ENCODE measurements at regions not wholly inside any gene's neighbourhood (a gene's known extent, or its start where the extent isn't known, plus 50 kb on each side); places are given as distances from the start of the nearest gene placed in this dataset.

DNA sequence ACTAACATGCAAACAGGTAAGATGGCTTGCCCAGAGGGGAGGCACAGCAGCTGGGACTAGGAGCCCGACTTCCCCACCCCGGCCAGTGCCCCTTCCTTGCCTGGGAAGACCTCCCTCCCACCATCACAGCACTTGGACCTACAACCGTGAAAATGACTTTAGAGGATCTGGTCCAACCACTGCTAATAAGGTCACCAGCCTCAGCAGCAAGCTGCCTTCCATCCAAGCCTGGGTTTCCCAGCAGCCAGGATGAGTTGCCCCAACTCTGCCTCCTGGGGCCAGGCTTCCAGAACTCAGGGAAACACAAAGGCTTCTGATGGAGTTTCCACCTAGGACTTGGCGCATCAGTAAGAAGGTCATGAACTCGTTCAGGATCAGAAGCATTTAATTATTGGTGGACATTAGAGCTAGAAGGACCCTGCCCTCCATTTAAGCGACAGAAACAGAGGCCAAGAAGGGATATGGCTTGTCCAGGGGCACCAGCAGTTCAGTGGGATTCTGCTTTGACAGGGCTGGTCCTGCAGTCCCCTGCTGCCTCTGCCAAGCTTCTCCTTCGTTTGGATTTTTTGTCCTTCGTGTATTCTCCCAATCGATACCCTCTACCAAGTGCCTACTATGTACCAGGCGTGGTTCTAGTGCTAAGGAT is 403.0 kb upstream of the ID2 start:
- no peak for DNase-seq

- DNase-seq, result no peak
These were observed 402.4 kb upstream of the ID2 start for GRCh38 chr2:8279506-8279905.

- DNase-seq, result no peak
These were observed 400.6 kb upstream of the ID2 start for GRCh38 chr2:8281234-8281633.

DNA sequence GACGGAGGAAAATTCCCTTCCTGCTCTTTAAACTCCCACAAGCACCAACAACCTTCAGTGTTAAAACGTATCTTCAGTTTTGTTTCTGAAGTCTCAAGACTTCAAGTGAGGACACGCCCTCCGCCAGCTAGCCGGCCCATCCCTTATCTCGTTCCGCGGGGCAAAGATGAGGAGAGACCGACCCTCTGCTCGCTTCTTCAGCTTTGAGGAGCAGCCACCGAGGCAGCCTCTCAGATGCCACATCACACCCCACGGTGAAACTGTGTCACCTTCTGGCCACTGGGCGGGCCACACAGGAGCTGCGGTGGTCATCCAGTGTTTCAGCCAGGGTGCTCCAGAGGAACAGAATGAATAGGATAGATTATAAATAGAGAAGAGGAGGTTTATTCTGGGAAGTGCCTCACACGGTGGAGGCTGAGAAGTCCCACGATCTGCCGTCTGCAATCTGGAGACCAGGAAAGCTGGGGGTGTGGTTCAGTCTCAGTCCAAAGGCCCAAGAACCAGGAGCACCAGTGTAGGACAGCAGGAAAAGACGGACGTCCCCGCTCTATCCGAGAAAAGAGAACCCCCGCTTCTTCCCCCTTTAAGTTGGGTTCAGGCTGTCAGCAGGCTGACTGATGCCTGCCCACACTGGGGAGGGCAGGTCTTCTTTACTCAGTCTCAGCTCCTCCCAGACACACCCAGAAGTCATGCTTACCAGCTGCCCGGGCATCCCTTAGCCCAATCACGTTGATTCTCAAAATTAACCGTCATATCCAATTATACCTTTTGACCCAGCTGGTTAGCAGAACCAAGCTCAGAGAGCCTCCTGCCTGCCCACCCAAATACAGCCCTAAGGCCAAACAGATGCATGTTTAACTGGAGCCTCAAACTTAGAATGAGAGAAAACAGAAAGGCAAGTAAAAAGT is 399.7 kb upstream of the ID2 start:
- no peak for DNase-seq

DNA sequence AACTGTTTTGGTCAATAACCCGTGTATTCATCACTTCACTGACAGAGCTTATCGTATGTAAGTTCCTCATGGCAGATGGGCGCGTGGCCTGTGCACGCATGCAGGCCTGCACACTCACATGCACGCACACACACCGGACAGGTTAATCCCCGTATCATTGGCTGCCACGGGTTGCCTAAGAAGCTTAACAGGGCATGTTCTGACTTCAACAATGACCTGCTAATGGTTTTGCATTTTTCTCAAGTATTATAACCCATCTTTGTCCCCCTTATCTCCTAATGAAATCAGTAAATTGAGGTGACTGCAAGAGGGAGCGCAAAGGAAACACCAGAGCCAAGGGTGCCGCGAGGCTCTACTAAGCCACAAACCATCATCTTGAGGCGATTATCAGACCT is 399.0 kb upstream of the ID2 start:
- DNase-seq, result no peak

DNA sequence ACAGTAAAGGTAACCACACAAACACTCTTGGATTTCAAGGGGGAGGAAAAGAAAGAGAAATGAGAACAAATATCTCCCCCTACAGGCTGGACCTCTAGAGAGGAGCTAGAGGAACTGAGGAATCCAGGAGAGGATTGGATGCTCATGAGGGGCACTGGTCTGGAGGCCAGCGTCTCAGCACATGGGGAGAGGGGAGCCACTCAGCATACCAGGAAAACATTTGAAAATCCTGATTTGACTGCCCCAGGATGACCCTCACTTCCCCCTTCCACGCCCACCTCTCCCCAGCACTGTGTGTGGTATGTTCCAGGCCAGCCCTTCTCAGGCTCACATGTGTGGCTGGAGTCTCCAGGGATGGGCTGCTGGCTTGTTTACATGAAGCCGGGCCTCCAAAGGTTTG is 396.8 kb upstream of the ID2 start:
- no peak for DNase-seq

- DNase-seq, result no peak
These were observed 396.0 kb upstream of the ID2 start for GRCh38 chr2:8285898-8286297.

DNA sequence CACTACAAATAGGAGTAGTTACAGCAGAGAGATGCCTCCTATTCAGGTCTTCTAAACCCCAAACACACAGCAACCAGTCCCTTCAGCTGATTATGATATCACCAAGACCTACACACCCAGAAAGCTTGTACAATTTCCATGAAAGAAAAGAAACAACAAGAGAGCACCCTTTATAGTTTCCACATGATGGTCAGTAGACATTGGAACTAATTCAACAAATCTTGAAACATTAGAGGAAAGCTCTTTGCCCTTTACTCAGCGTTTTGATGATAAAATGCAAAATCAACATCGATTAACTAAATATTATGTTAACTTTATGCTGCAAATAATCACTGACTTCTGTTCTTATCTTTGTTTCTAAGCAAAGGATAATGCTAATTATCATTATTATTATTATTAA is 393.6 kb upstream of the ID2 start:
- DNase-seq, result no peak

GRCh38 chr2:8289111-8289510 is 392.7 kb upstream of the ID2 start:
- DNase-seq, result no peak

DNA sequence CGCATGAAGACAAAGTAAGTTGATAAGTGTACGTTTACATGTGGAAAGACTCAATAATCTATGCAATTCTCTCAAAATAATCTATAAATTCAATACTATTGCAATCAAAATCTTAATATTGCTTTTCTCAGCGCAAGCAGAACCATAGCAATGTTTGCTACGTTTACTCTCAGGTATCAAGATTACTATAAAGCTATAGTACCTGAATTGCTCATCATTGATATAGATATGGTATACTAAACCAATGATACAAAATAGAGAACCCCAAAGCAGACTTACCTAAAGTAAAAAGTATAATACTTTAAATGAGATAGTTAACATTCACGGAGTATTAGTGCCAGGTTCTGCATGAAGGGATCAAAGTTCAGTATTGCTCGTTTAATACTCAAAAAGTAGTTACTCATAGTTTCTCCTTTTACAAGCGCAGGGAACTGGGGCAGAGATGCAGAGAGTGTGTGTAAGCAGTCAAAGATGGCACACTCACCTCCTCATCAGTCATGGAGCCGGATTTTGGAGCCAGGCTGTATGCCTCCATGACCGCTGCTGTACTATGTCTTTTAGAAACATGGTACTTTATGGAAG is 391.0 kb upstream of the ID2 start:
- no peak for DNase-seq

DNA sequence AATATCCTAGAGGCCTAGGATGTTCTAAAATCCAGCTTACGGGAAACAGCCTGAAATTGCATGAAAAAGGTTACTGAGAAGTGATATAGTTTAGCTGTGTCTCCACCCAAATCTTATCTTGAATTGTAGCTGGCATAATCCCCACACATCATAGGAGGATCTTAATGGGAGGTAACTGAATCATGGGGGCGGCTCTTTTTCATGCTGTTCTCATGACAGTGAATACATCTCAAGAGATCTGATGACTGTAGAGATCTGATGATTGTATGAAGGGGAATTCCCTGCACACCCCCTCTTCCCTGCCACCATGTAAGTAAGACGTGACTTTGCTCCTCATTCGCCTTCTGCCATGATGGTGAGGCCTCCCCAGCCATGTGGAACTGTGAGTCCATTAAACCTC is 385.6 kb upstream of the ID2 start:
- no peak for DNase-seq

DNA sequence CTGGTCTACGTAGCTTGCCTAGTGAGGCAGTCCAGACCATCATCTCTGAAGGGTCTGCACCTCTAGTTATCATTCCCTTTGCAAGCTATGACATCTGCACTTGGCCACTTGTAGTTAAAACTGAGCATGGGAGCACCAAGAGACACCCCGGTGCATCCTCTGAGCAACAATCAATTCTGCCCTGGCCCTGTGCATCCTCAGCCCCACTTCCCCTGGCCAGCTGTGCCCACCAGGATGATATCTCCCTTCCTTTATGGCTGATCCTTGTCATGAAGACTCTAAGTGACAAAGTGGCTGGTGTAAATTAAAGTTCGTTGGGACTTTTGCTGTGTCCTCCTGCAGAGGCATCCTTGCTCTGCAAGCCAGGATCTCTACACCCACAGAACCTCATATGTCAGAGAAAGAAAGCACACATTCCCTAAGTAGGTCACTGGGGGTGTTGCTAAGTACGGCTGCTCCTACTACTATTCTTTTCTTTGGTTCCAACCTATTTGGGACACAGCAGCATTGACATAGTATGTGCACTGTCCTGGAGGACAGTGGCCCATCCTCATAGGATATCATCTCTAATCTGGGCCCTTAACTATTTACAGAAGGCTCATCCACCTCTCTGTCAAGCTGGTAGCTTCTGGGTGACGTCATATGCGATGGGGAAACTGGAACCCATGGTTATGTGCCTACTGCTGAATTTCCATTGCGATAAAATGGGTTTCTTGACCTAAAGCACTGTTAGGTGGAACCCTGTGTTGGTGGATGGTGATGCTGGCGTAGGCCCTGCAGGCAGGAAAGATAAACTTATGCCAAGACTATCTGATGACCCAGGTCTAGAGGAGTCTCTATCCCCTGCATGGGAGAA is 384.3 kb upstream of the ID2 start:
- no peak for DNase-seq

- DNase-seq, result no peak
These were observed 383.1 kb upstream of the ID2 start for GRCh38 chr2:8298783-8299182.

- DNase-seq, result no peak
These were observed 381.6 kb upstream of the ID2 start for GRCh38 chr2:8300216-8300615.

DNA sequence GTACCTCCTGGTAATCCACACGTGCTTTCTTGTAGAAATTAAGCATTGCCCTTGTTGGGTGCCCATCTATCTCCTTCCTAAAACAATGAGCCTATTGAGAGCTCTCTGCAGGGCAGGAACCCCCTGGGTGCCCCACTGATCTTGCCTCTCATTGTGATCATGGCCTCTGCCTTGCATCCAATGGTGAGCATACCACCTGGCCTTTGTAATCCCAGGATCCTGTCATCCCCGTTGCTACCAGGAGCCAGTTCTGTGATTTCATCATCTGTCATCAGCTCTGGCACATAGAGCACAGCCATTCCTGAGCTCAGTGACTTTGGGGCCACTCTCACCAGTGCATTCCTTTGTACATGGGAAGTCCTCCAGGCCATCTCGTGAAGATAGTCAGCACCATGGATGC is 381.0 kb upstream of the ID2 start:
- DNase-seq, result no peak

DNA sequence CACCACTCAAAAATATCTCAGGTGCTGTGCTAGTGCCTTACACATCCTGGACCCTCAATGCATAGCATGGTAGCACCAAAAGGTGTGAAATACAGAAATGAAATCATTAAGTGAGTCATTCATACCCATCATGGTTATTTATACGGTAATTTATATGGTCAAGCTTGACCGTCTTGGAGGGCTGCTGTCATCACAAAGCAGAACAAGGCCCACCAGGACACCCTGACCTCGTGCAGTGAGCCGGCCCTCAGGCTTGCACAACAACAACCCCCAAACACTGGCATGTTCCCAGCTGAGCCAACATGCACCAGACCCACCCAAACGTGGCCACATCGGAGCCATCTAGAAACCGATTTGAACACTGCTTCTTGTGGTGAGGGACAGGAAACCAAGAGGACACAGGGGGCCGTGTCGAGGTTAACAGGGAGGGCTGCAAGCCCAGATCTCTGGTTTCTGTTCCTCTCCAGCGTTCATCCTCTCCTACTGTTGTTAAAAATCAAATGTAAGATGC is 378.5 kb upstream of the ID2 start:
- no peak for DNase-seq

GRCh38 chr2:8304821-8305766 is 376.8 kb upstream of the ID2 start:
- no peak for DNase-seq

DNA sequence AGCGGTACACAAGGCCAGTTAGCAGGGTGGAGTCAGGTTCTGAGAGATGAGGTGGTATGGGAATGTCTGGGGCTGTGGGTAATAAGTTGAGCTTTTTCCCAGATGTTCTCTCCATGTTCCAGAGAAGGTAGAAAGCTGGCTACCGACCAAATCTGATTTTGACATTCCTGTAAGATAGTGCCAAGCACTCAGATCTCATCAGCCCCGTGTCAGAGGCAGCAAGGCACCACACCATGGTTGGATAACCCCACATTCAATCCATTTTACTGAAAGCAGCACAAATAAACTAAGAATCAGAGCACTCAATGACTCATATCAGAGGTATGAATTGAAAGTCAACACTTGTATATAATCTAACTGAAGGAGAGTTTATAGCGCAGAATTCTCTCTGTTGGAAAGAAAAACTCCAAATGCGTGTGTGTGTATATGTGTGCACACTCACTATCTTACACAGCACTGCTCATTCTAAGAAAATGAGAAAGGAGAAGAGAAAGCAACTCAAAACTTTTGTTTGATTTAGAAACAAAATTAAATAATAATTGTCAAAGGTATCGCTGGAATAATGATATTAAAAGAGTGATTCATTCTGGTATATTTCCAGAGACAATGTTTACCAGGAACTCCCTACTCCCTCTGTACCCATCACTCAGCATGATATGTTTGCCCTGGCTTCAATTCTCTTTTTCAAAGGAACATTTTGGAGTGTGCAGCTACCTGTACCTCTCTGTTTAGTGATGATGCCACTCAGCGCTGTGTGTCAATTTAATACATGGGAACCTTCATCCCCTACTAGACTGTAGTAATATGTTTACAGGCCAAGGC is 375.1 kb upstream of the ID2 start:
- DNase-seq, result no peak

DNA sequence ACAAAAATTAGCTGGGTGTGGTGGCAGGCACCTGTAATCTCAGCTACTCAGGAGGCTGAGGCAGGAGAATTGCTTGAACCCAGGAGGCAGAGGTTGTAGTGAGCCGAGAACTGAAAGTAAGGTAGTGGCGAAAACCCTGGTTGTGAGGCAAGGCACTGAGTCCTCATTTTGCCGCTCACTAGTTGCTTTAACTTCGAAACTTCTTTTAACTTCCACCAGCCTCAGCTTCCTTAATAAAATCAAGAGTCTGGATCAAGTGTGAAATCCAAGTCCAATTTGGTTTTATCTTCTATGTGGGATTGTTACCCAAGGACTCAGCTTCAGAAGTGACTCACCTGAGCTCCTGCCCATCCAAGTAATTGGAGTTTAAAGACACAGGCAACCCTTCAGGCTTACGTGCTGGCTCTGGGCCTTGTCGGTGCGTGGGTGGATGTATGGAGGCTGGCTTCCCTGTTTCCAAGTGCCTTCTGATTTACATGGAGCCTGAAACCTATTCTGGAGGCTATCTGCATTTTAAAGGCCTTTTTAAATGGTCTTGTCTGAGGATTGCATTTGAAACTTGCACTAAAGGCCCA is 374.2 kb upstream of the ID2 start:
- DNase-seq, result no peak

DNA sequence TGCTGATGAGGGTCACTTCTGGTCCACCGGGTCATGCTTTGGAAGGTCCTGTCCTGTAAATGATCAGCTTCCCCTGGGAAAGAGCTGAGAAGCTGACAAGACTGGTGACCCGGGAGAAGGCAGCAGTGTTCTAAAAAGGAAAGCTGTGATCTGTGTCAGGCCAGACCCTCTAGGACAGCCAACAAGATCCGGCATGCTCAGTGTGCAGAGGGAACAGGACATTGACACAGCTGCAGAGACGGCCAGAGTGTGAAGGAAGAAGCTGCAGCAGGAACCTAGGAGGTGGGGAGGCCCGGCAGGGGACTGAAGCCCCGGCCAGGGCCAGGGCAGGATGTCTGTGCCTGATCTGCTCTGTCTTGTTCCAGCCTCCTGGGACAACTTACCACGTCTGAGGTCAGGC is 372.7 kb upstream of the ID2 start:
- DNase-seq, result no peak

Measured in right lung (tissue), 2 donors.